ENCODE measurements at regions not wholly inside any gene's neighbourhood (a gene's known extent, or its start where the extent isn't known, plus 50 kb on each side); places are given as distances from the start of the nearest gene placed in this dataset.
A peak's percentile ranks its signal among the peaks of the same experiment; 100 is the strongest.

DNA sequence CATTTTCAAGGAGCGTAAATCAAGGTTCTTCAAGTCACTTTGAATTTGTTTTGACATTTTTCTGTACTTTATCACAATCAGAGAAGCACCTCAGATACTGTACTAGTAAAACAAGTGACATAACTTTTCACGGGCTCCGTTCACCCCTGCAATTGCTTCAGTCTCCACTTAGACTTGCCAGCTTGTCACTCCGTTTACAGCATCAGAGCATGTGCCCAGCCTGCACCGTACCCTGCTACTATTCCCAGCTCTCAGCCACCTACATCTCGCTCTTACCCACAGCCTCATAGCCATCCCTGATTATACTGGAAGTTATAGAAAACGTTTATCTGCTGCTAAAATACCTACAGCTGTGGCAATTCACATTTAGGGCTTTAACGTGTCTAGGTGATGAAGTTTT, 135.3 kb upstream of the TENM3 start:
- no peak for DNase-seq

GRCh38 chr4:182111586-182111985, 131.6 kb upstream of the TENM3 start:
- DNase-seq, result no peak

- no peak for DNase-seq
These were observed 129.4 kb upstream of the TENM3 start for GRCh38 chr4:182113779-182114178.

DNA sequence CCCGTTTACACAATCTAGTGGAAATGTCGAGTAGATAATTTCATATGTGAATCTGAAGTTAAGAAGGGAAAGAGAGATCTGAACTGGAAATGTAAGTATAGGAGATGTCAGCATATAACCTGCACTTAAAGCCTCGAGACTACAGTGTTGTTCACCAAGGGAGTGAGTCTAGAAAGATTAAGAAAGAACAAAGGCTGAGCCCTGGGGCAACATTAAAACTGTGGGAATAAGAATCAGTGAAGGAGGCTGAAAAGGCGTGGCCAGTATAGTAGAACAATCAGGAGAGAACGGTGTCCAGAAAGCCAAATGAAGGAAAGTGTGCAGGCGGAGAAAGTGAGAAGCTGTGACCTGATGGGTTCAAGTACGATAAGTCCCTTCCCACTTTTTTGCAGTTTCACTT, 118.8 kb upstream of the TENM3 start:
- no peak for DNase-seq

GRCh38 chr4:182126096-182126495, 117.1 kb upstream of the TENM3 start:
- DNase-seq, result no peak

DNA sequence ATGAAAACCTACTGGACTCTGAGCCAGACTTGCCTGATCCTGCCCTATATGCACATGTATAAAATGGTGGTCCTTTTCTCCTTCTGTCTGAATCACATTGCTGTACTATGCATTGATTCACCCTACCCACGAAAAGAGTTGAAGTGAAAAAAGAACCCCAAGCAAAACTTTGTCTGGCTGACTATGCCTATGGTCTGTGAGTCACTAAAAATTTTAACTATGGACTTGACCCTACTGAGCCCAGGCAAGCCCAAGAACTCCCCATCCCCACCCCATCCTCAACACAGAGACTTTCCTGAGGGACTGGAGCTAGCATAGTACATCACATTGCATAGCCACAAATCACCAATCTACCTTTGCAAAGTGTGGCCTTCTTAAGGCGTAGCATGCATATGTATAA, 116.6 kb upstream of the TENM3 start:
- no peak for DNase-seq

GRCh38 chr4:182133033-182133432, 110.2 kb upstream of the TENM3 start:
- no peak for DNase-seq

GRCh38 chr4:182134261-182134660, 108.9 kb upstream of the TENM3 start:
- DNase-seq, result no peak

- DNase-seq, result no peak
These were observed 107.0 kb upstream of the TENM3 start for GRCh38 chr4:182136201-182136600.

DNA sequence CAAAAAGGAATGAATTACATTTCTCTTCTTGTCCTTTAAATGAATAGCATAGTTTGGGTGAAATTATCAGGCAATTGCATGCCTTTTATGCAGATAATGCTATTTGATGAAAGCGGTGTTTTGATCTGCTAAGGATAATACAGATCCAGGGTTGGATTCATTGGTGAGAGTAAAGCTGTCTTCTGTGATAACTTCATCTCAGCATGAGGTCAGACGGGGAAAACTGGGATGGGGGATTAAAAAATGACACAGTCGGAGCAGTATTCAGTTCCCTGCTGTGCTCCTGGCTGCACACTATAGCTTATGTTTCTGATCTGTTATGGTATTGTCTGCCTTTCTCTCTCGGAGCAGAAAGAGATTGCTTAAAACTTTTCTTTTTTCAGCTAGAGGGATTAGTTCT, 105.9 kb upstream of the TENM3 start:
- no peak for DNase-seq

DNA sequence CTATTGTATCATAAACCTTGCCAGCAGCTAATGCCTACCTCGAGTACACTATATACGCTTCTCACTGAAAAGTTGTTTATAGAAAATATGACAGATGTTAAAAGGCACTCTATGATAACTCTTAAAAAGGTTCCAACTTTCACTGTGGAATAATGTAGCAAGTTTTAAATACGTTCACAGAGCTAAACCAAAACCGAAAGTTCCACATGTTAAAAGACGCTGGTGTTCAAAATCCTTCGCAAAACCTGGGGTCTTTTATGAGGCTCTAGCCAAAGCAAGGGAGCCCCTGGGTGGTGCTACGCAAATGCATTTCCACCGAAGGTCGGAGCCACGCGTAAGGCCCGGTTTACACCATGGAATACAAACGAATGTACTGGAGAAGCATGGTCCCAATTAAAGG, 103.7 kb upstream of the TENM3 start:
- DNase-seq, result no peak

DNA sequence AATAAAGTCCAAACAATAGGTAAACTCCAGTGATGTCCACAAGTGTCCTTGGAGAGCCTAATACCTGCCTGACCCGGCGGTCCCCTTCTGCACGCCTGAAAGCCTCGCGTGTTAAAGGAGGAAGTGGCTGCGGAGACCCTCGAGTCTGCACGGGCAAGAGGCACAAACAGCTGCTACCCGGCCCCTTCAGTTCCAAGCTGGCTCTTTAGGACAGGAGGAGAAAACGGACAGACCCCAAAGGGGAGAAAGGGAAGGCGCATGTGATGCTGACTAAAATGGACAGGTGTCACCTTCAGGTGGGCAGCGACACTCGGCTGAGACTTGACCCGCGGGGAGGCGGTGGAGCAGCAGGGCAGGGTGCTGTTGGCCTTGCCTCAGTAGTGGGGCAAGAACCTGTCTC, 102.7 kb upstream of the TENM3 start:
- DNase-seq, result no peak

DNA sequence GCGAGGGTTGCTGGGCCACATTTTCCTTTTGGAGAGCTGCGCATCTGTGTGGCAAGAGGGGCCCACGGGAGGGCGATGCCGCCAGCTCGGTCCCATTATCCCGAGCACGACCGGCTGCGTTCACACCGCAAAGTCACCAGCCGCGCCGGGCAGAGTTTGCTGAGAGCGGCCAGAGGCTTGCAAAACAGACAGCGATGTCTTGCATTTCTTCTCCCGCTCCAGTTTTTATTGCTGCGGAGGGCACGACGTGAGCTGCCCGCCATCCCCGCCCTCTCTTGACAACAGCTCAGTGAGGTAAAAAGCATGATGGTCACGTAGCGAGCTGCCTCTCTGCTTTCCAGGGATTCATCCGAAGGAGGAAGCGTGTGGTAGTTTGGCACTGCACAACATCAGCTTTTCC, 102.1 kb upstream of the TENM3 start:
- DNase-seq, result no peak

DNA sequence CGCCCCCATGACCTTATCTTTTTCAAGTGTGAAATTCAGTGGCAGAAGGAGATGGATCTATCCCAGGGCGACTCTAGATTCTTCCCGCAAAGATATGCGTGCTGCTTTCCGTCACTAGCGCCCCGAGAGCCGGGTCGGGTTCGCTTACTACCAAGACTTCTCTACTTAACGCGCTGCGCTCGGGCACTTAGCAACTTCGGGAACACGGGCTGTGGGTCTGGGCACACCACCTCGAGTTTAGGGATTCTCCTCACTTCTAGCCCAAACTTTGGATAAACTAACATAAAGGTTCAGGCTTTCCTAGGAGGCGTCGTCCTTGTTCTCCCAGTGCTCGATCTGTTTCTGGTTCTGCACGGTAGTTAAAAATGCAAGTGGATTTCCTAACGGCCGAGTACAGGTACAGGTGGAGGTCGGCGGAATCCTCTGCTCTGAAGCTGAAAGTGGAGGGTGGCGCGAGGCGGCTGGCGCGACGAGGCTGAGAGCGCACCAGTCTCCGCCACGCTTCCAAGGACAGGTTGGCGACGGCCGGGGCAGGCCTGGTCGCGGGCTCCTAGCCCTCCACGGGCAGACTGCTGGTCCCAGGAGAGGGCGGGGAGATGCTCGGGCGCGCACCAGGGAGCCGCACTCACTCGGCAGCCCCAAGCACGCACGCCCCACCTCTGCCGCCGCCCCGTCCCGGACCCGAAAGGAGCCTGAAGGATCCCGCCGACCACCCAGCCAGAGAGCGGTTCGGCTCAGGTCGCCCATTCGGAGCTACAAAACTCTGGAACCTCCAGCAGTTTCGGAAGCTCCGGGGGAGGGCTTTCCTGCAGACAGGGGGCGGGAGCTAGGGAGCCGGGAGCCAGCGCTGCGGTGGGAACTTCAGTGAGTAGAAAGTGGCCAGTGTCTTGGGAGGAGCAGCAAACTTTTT, 100.8 kb upstream of the TENM3 start:
- DNase-seq, result no peak

DNA sequence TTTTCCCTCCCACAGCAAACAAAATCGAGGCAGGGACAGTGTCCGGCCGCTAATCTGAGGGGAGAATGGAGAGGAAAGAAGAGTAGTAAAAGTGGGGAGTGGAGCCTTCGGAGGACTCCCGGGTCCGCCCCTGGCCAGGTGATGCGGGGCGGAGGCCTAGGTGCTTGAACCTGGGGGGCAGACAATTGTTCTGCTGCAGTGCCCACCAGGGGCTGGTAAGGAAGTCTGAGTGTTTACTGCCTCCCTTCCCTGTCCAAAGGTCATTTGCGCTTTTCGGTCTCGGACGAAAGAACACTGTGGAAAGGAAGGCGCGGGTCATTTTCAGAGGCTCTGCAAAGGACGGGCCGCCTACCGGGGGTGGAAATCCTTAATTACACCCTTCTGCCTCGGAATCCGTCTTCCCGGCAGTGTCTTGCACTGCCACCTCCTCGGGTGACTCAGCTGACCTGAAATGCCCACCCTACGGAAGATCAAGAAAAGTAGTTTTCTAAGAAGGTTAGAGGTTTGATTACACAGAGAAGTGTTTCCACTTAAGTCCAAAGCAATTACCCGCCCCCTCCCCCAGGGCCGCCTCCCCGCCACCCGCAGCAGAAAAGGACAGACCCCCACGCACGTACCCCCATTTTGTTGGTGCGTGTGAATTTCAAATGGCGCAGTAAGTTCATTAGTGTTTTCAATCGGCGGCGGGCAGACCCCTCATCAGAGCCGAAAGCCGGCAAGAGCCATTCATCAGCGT, 99.9 kb upstream of the TENM3 start:
- no peak for DNase-seq

DNA sequence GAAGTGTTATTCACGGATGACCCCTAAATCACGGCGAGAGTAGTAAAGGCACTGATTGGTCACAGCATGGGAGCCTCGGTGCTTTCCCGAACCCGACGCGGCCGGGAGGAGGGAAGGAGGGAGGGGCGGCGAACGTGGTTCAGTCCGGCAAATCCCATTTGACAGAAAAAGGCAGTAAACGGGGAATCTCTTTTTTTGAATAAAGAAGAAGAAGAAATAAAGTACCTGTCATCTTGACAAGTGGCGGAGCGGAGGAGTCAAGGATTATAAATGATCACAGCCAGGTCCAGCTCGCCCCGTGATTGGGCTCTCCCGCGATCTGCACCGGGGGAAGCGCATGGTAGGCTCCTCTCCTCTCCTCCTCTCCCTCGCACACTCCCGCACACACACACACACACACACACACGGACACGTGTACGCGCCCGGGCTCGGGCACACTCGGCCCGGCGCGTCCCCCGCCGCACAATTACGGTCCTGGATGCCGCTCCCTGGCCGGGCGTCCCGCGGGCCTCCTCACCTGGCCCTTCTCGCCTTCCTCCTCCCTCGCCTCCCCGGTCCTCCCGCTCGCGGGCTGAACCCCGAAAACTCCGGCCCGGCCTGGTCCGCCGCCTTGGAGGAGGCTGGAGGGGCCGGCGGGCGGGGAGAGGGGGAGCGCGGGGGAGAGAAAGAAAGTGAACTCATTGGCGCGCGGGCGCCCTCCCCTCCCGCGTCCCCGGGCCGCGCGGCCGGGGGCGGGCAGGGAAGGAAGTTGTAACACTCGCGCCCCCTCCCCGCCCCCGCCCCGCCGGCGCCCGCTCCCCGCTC, 99.2 kb upstream of the TENM3 start:
- DNase-seq, result peak; percentile 26 to 48

DNA sequence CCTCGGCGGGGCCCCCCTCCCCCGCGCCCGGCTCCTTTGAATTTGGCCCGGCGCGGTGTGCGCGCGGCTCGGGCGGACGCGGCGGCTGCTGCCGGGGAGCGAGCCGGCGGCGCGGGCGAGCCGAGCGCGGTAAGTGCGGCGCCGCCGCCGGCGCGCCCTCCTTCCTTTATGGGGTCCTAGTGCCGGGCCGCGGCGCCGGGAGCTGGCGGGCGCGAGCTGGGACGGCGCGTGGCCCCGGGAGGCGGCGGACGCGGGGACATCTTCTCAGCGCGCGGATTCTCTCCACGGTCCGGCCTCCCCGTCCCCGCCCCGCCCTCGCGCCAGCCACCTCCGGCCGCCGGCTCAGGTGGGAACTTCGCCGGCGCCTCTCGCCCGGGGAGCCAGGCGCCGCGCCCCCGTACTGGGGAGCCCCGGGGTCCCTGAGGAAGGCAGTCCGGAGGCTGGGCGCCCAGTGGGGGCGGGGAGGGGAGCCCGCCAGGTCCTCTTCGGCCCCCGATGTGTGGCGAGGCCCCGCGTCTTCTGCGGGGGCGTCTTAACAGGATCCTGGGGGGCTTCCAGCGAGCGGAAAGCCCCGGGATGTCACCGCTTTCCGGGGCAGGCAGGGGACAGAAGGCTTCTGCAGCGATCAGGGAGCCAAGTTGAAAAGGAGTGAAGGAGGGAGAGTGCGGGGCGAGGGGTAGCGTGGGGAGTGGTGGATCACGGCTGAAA, 98.4 kb upstream of the TENM3 start:
- peak in 1 of 2 experiments; percentile 40 for DNase-seq

GRCh38 chr4:182145334-182145905, 97.8 kb upstream of the TENM3 start:
- no peak for DNase-seq

DNA sequence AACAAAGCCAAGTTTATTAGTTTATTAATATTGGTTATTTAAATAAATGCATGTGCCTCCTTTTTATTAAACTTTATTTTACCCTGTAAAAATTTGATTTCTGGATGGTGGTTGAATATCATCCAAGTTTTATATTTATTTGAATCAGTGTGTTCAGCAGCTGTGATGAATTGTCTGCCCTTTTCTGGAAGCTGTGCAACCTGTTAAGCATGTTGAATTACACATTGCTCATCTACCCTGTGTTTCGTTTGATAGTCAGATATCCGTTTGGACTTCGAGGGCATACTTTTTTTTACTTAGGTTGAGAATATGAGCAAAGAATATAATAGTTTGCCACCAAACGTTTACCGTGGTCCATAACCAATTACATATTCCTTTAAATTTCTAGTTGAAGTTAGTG, 95.8 kb upstream of the TENM3 start:
- peak in 1 of 2 experiments; percentile 5 for DNase-seq

- DNase-seq, result no peak
These were observed 92.6 kb upstream of the TENM3 start for GRCh38 chr4:182150645-182151044.

GRCh38 chr4:182155806-182156205, 87.4 kb upstream of the TENM3 start:
- DNase-seq, result no peak

DNA sequence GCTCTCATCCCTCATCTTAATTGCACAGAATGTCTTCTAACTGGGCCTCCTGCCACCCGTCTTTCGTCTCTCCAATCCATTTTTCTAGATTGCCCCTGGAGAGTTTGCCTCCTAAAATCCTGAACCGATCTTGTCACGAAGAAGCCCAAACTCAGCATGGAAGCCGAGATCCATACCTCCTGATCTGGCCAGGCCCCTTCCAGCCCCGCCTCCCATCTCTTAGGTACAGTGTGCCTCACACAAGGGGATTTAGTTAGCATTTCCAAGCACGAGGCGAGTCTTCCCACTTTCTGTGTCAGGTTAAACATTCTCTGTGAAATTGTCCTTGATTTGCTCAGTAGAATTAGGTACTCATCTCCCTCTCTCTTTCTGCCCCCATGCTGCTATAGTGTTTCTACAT, 80.0 kb upstream of the TENM3 start:
- no peak for DNase-seq

All from NCI-H2081 (cell line).